HG02970 (cell line): ENCODE measurements at regions not wholly inside any gene's neighbourhood (a gene's known extent, or its start where the extent isn't known, plus 50 kb on each side); places are given as distances from the start of the nearest gene placed in this dataset.
"Not testable (repeated sequence)": the region's sequence is repeated elsewhere in the genome, so short reads cannot be mapped to it uniquely, and the experiment has no call there.

Experiments
- ATAC-seq: cut with Tn5 transposase; IDR thresholded peaks from one replicate; pipeline ENCODE4 v1.9.1; 2021; ENCODE audit warnings: mild to moderate bottlenecking, moderate library complexity, moderate number of reproducible peaks; ENCODE audit not compliant: unreplicated experiment, low FRiP score

DNA sequence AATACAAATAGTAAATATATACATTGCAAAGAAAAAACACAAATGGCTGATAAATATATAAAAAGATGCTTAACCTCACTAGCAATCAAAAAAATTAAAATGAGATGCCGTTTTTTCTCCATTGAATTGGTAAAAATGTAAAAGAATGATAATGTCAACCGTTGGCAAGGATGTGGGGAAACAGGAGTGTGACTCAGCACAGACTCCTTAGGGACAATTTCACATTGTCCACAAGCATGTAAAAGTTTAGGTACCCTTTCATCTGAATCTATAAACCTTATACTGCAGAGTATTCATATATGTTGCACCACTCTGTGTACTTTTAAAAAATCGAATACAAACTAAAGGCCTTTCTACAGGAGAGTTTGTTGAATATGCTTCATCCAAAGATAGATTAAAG is 143.1 kb upstream of the RREB1 start:
- ATAC-seq: no peak

DNA sequence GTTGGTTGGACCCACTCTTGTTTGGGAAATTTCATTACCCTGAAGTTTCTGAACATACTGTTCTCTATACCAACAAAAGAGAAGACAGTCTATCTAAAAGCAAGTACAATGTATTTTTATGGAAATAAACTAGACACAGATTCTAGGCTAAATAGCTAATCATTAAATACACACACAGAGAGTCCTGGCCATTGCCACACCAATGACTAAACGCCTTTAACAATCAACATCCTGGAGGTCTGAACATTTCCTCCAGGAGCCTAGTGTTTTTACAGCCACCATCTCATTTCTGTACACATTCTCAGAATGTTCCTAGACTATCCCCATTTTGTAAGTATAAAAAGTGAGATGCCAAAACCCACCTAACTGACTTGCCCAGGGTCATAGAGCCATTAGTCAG is 141.6 kb upstream of the RREB1 start:
- ATAC-seq: no peak

DNA sequence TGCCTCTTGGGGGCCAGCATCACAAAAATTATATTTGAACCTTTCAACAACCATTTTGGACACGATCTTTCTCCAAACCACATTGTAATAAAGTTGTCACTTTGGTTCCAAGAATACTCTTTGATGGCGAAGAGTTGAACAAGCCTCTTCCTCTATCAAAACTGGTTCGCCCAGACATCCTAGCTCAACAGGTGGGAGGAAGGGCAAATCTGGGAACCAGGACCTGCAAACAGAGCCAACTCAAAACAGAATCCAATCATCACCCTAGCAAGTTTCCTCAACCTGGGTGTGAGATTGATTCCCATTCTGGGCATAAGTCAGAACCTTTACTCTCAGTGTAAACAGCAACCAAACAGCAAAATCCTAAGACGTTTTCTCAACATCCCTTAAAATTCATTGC is 141.2 kb upstream of the RREB1 start:
- ATAC-seq: no peak

- no peak for ATAC-seq
Observed at GRCh38 chr6:6968357-6968730, 139.4 kb upstream of the RREB1 start.

GRCh38 chr6:6968731-6969552 is 138.8 kb upstream of the RREB1 start:
- no peak for ATAC-seq

- ATAC-seq: no peak
Observed at GRCh38 chr6:6969761-6970223, 138.0 kb upstream of the RREB1 start.

DNA sequence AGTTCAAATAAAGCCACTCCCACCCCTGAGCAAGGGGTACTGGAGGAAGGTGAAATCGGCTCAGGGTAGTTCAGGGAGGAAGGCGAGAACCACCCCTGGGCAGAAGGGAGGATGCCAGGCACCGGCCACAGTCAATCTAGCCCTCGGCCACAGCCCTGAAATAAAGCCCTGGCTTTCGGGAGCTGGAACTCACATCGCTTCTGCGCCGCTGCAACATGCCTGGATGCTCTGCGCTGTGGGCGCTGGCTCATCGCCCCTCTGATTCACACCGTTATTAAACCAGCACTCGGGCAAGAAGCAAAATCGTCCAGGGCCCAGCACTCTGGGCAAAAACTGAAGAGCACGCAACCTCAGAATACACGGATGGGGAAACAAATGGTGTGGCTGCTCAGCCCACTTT is 136.9 kb upstream of the RREB1 start:
- no peak for ATAC-seq

DNA sequence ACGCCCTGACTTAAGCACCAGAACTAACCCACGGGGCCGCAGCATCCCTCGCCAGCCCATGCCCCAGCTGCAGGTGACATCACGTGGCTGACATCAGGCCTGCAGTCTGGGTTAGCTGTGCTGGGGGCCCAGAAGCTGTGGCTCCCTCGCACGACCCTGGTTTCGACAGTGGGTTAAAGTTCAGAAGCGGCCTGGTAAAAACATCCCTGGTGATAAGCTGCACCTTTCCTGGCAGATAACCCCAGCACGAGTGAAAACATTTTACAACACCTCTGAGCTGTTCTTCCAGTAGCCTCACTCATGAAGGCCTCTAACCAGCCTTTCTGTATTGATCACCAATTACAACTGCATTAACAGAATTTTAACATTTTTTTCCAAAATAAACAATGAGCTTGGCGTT is 136.4 kb upstream of the RREB1 start:
- no peak for ATAC-seq

DNA sequence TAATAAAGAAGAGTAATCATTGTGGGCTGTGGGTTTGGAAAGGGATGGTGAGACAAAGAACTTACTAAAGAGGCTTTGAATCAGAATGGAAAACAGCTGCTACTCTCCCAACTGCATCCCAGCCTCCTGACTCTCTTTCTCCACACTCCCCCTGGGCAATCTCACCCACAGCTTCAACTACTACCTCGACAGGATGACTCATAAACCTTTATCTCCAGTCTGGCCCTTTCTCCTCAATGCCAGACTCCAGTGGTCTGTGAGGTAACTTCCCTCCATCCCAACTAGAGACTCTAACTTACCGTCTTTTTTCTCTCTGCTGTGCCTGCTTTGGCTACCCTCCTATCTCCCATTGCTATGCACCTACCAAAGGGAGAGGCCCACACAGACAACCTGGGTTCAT is 135.3 kb upstream of the RREB1 start:
- no peak for ATAC-seq

DNA sequence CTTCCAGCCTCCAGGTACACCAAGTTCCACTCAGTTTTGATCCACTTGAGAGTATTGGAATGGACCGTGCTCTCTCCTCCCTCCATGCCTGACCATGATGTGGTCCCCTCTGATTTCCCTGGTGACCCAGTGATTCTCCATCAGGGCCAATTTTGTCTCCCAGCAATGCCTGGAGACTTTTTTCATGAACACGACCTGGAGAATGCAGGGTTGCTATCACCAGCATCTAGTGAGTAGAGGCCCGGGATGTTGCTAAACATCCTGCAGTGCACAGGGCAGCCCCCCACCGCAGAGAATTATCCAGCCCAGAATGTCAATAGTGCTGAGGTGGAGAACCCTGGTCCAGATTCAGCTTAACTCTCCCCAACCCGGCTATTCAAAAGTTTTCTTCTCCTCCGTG is 134.0 kb upstream of the RREB1 start:
- ATAC-seq: no peak

DNA sequence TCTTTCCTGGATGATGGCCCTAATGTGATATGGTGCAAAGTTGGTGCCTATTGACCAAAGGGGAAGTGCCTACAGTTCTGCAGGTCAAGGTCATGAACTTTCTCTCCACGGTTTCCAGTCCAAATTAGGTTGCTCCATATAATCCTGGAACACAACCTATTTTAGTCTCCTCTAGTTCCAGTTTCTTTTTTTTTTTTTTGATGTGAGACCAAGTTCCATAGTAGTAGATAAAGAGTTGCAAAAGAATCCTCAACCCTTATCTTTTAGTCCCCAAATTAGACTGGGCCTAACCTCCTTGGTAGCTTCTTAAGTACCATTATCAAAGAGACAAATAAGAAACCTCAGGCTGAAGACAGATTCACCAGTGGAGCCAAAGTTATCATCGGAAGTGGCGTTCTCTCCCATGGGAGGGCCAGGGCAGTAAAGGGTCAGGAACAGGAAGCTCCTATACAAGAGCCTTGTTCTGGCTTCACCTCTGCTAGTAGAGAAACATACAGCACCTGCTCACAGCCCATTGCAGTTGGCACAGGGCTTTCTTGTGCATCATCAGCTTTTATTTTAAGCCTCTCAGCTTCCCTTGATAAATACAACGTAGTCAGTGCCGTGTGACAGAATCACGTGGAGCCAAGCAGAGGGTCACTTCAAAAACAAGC is 132.2 kb upstream of the RREB1 start:
- no peak for ATAC-seq

DNA sequence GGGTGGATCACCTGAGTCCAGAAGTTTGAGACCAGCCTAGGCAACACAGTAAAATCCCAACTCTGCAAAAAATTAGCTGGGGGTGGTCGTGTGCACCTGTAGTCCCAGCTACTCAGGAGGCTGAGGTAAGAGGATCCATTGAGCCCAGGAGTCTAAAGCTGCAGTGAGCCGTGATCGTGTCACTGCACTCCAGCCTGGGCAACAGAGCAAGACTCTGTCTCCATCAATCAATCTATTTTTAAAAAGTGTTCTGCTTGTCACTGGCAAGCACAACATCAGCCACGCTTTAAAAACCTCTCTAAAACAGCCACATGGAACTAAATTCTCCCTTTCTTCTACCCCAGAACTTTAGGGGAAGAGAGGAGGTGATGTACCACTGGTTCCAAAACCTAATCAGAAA is 131.6 kb upstream of the RREB1 start:
- no peak for ATAC-seq

DNA sequence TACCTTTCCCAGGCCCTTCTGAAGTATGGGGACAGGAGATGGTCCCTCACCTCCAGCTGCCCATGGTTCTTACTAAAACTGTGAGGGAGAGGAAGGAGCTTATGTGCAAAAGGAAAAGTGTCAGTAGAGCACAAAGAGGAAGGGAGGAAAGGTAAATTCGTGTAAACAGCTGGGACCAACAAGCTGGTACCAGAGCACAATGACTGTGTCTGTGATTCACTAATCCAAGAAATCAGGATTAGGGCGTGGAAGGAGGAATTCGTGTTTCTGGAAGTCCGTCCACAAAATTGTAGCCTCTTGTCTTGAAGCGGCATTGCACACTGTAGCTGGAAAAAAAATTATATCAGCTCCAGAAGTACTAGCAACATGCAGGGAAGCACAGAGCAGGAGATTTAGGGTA is 129.0 kb upstream of the RREB1 start:
- no peak for ATAC-seq

DNA sequence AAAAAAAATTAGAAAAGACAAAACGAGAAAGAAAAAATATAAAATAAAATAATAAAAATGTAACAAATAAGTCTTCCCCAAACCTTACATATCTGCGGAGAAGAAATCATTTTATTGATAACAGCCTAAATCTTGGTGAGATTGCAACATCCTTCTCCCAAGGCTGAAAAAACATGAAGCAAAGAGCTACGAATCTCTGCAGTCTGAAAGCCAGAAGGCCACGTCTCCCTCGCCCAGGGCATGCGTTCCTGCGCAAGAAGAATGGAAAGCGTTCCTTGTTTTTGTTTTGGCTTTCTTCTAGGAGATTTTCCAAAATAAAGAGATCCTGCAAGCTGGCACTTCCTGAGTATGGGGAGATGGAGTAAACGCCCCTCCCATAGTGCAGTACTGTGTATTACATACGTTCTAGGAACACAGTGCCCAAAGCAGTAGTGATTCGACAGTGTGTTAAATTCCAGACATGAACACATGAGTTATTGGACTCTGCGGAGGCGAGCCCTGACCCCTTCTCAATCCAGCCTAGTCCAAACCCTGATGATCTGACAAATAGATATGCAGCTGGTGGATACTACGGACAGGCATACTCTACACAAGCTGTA is 126.7 kb upstream of the RREB1 start:
- ATAC-seq: no peak

DNA sequence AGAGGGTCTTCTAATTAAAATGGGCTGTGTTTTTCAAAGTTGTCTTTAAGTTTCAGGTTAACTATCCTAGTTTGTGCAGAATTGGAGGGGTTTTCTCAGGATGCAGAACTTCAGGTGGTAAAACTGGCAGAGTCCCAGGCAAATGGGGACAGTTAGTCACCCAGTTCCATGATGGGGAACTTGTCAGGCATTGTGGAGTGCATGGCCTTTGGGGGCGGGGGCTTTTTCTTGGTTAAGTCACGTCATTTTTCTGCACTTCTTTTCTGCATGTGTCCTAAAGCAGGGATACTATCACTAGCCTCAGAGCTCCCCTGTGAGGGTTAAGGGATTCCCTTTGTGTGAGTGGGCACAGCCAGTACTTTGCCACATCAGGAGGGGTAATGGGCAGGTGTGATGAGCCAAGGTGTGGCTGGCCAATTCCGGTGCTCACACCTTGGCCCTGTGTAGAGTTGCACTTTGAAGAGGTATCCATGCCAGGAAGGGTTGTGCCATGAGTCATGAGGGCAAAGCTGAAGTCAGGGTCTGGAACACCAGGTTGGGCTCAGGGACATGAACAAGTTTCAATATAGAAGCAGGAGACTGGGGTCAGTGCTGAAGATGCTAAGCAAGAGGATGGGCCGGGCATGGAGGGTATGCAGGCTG is 126.0 kb upstream of the RREB1 start:
- ATAC-seq: no peak

GRCh38 chr6:6982663-6983062 is 125.1 kb upstream of the RREB1 start:
- no peak for ATAC-seq

GRCh38 chr6:6984585-6985366 is 123.0 kb upstream of the RREB1 start:
- ATAC-seq: no peak

- ATAC-seq: no peak
Observed at GRCh38 chr6:6986344-6986743, 121.4 kb upstream of the RREB1 start.

GRCh38 chr6:6987749-6988148 is 120.0 kb upstream of the RREB1 start:
- no peak for ATAC-seq

- not testable (repeated sequence) for ATAC-seq
Observed at GRCh38 chr6:6990059-6990458, 117.7 kb upstream of the RREB1 start.
